Ectodermal cell (in vitro differentiated cells): ENCODE measurements at regions not wholly inside any gene's neighbourhood (a gene's known extent, or its start where the extent isn't known, plus 50 kb on each side); places are given as distances from the start of the nearest gene placed in this dataset.
"Not testable (repeated sequence)": the region's sequence is repeated elsewhere in the genome, so short reads cannot be mapped to it uniquely, and the experiment has no call there.

Experiments used
- H3K27ac ChIP-seq: 2 replicates; pipeline ENCODE4 v1.7.0; 2013; ENCODE audit warnings: mild to moderate bottlenecking, low read depth, low read length; ENCODE audit not compliant: insufficient read depth, poor library complexity, severe bottlenecking
- H3K27me3 ChIP-seq: 2 replicates; pipeline ENCODE4 v1.7.0; 2013; ENCODE audit warnings: mild to moderate bottlenecking, low read length; ENCODE audit not compliant: insufficient read depth, control insufficient read depth, poor library complexity, severe bottlenecking
- H3K36me3 ChIP-seq: one replicate; pipeline ENCODE4 v1.7.0; 2013; ENCODE audit warnings: low read length; ENCODE audit not compliant: control insufficient read depth, insufficient read depth
- H3K4me1 ChIP-seq: one replicate; pipeline ENCODE4 v1.7.0; 2013; ENCODE audit warnings: low read length; ENCODE audit not compliant: control insufficient read depth, insufficient read depth
- H3K4me3 ChIP-seq: 2 replicates; pipeline ENCODE4 v1.7.0; 2013; ENCODE audit warnings: low read depth, low read length, control low read depth; ENCODE audit not compliant: insufficient read depth
- H3K9me3 ChIP-seq: 2 replicates; pipeline ENCODE4 v1.7.0; 2013; ENCODE audit warnings: mild to moderate bottlenecking, low read length, moderate library complexity; ENCODE audit not compliant: control insufficient read depth
- whole genome bisulfite sequencing, 2 experiments: methylation state at CpG; one replicate each; pipeline ENCODE4 v1.1.7; 2013; ENCODE audit warnings: missing lambda C conversion rate in 2 of 2; 5-methylcytosine and 5-hydroxymethylcytosine counted together

GRCh38 chr17:20735796-20736195 is 156.3 kb downstream of the CDRT15L2 start:
- H3K27ac ChIP-seq, result no peak overlapping the region
- no peaks in the 10 kb centered on the region for H3K36me3 ChIP-seq
- H3K4me1 ChIP-seq, result no peaks in the 10 kb centered on the region
- H3K27me3 ChIP-seq, result no peaks in the 10 kb centered on the region
- WGBS, 2 experiments, result 83 to 96% methylated on average over 3 of the region's 3 CpGs
- H3K9me3 ChIP-seq, result no peaks in the 10 kb centered on the region
- H3K4me3 ChIP-seq, result no peak overlapping the region

DNA sequence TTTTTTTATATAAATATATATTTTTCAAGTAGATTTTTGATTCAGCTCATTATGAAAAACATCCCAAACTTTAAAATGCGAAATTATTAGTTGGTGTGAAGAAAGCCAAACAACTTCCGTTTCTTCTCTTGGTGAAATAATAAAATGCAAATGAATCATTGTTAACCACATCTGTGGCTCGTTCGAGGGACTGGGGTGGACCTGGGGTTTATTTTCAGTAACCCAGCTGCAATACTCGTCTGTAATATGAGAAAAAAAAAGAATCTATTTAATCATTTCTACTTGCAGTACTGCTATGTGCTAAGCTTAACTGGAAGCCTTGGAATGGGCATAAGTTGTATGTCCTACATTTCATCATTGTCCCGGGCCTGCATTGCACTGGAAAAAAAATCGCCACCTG is 158.1 kb downstream of the CDRT15L2 start:
- not testable (repeated sequence) for H3K9me3 ChIP-seq, H3K27me3 ChIP-seq, H3K27ac ChIP-seq, H3K4me3 ChIP-seq, H3K36me3 ChIP-seq, H3K4me1 ChIP-seq
- WGBS, 2 experiments, result 91 to 98% methylated on average over 4 to 7 of the region's 7 CpGs

GRCh38 chr17:20771104-20771503 is 191.6 kb downstream of the CDRT15L2 start:
- Histone ChIP-seq H3K9me3 (no peaks in the 10 kb centered on the region), H3K27me3 (no peaks in the 10 kb centered on the region), H3K27ac (no peak overlapping the region), H3K36me3 (no peaks in the 10 kb centered on the region), H3K4me3 (no peak overlapping the region), H3K4me1 (no peaks in the 10 kb centered on the region)
- WGBS, 2 experiments, result 92 to 94% methylated on average over 8 of the region's 8 CpGs

DNA sequence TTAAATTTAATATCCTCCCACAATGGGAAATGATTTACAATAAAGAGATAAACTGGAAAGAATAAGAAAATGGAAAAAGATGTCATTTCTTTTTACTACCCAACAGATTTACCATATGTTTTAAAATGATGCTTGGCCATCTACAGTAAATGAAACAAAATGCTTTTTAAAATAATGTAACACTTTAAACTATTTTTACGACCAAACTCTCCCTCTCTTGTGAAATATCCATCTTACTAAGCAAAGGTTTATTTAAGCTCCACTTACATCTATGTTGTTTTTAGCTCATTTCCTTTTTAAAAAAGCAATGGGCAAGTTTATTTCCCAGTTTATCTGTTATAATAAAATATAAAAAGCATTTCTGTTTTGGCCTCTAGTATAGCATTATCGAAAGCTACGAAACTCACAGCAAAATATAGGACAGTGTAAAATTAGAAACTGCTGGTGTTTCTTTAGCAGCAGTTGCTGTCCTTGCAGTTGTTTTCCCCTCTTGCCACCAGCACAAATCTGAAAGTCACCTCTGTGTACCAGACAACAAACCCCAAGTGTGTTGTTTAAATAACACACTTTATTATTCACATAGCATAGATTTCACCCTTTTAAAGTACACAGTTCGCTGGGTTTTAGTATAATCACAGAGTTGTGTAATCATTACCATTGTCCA is 195.1 kb downstream of the CDRT15L2 start:
- Histone ChIP-seq H3K4me3 (no peak overlapping the region), H3K27ac (no peak overlapping the region)
- WGBS, 2 experiments, result 95 to 98% methylated on average over 4 of the region's 4 CpGs

DNA sequence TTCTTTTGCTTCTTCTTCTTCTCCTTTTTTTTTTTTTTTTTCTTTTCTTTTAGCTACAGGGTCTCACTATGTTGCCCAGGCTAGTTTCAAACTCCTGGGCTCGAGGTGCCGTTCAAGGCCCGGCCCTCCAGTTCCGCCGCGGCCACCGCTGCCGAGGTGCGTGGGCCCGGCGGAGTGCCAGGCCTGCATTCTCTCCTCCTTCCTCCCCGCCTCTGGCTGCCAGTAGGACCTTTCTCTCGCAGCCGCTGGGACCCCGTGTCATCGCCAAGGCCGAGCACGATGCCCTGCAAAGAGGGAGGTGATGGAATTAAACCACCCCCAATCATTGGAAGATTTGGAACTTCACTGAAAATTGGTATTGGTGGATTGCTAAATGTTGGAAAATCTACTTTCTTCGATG is 195.8 kb downstream of the CDRT15L2 start:
- Histone ChIP-seq H3K27me3 (no peaks in the 10 kb centered on the region), H3K9me3 (no peaks in the 10 kb centered on the region), H3K27ac (no peak overlapping the region), H3K4me1 (no peaks in the 10 kb centered on the region), H3K36me3 (no peaks in the 10 kb centered on the region), H3K4me3 (no peak overlapping the region)
- 90 to 91% methylated on average over 19 of the region's 19 CpGs for whole genome bisulfite sequencing, 2 experiments

More for the DNA sequence above, 195.1 kb downstream of the CDRT15L2 start:
- no peaks in the 10 kb centered on the region for H3K4me1 ChIP-seq
- H3K36me3 ChIP-seq, result no peaks in the 10 kb centered on the region
- H3K9me3 ChIP-seq, result no peaks in the 10 kb centered on the region
- no peaks in the 10 kb centered on the region for H3K27me3 ChIP-seq

GRCh38 chr17:20779521-20779920 is 200.0 kb downstream of the CDRT15L2 start:
- Histone ChIP-seq H3K9me3 (no peaks in the 10 kb centered on the region), H3K27me3 (no peaks in the 10 kb centered on the region), H3K4me1 (no peaks in the 10 kb centered on the region), H3K27ac (no peak overlapping the region), H3K36me3 (no peaks in the 10 kb centered on the region), H3K4me3 (no peak overlapping the region)
- WGBS, 2 experiments, result 87 to 88% methylated on average over 10 of the region's 10 CpGs

GRCh38 chr17:20781260-20781659 is 201.7 kb downstream of the CDRT15L2 start:
- H3K27me3 ChIP-seq, result no peaks in the 10 kb centered on the region
- H3K27ac ChIP-seq, result no peak overlapping the region
- no peaks in the 10 kb centered on the region for H3K36me3 ChIP-seq
- WGBS, 2 experiments, result 100% methylated on average over 1 of the region's 2 CpGs; no CpG with 5 or more reads in 1 of the 2 experiments
- H3K4me1 ChIP-seq, result no peaks in the 10 kb centered on the region
- no peak overlapping the region for H3K4me3 ChIP-seq
- H3K9me3 ChIP-seq, result no peaks in the 10 kb centered on the region

- not testable (repeated sequence) for H3K4me3 ChIP-seq, H3K27me3 ChIP-seq, H3K27ac ChIP-seq, H3K36me3 ChIP-seq, H3K4me1 ChIP-seq, H3K9me3 ChIP-seq
- WGBS, 2 experiments, result 94 to 95% methylated on average over 6 of the region's 6 CpGs
These were observed 202.3 kb downstream of the CDRT15L2 start for GRCh38 chr17:20781869-20782268.

GRCh38 chr17:20783091-20783490 is 203.6 kb downstream of the CDRT15L2 start:
- Histone ChIP-seq H3K36me3 (no peaks in the 10 kb centered on the region), H3K4me1 (no peaks in the 10 kb centered on the region), H3K27me3 (no peaks in the 10 kb centered on the region), H3K27ac (no peak overlapping the region), H3K9me3 (no peaks in the 10 kb centered on the region), H3K4me3 (no peak overlapping the region)
- WGBS, 2 experiments, result 88 to 100% methylated on average over 1 to 3 of the region's 3 CpGs

DNA sequence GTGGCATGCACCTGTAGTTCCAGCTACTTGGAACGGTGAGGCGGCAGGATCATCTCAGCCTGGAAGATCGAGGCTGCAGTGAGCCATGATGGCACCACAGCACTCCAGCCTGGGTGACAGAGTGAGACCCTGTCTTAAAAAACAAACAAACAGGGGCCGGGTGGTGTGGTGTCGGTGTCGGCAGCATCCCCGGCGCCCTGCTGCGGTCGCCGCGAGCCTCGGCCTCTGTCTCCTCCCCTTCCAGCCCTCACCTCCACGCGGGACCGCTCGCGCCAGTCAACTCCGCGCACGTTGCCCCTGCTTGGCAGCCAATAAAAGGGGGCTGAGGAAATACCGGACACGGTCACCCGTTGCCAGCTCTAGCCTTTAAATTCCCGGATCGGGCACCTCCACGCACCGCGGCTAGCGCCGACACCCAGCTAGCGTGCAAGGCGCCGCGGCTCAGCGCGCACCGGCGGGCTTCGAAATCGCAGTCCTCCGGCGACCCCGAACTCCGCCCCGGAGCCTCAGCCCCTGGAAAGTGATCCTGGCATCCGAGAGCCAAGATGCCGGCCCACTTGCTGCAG is 204.7 kb downstream of the CDRT15L2 start:
- no peak overlapping the region for H3K27ac ChIP-seq
- H3K9me3 ChIP-seq, result no peaks in the 10 kb centered on the region
- H3K4me1 ChIP-seq, result no peaks in the 10 kb centered on the region
- H3K4me3 ChIP-seq, result no peak overlapping the region
- WGBS, 2 experiments, result 95 to 96% methylated on average over 48 of the region's 48 CpGs
- H3K36me3 ChIP-seq, result no peaks in the 10 kb centered on the region
- no peaks in the 10 kb centered on the region for H3K27me3 ChIP-seq
